H54 (cell line): ENCODE measurements at regions not wholly inside any gene's neighbourhood (a gene's known extent, or its start where the extent isn't known, plus 50 kb on each side); places are given as distances from the start of the nearest gene placed in this dataset.
"Not testable (repeated sequence)": the region's sequence is repeated elsewhere in the genome, so short reads cannot be mapped to it uniquely, and the experiment has no call there.

Experiments used
- DNase-seq: peaks from one replicate; pipeline ENCODE4 v3.0.0; 2011; ENCODE audit warnings: low spot score, mixed read lengths; ENCODE audit not compliant: insufficient read length
- FAIRE-seq: peaks from 3 replicates; lab custom pipeline; 2011; peaks lifted over from hg19 to GRCh38; lab: Jason Lieb, UNC
- POLR2A ChIP-seq: IDR thresholded peaks from 2 replicates; pipeline ENCODE4 v1.6.1; 2011; ENCODE audit warnings: low read depth, mild to moderate bottlenecking, low read length

DNA sequence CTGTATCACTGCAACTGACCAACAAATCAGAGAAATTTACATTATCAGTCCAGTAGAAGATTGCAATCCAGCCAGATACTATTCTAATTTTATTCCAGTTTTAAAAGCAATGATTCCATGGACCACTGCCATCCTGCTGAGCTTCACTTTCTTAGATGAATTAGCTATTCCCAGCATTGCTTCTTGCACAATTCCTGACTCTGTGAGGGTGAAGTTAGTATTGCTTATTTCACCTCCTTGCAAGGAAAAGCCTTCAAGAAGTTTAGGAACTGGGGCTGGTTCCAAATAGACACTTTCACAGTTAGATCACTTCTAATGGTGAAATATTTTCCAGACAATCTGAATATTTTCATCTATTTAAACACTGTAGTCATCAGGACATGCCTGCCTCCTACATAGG, 338.6 kb upstream of the TNC start:
- DNase-seq, result no peak
- no peak for TF ChIP-seq POLR2A
- FAIRE-seq, result peak; percentile 15

DNA sequence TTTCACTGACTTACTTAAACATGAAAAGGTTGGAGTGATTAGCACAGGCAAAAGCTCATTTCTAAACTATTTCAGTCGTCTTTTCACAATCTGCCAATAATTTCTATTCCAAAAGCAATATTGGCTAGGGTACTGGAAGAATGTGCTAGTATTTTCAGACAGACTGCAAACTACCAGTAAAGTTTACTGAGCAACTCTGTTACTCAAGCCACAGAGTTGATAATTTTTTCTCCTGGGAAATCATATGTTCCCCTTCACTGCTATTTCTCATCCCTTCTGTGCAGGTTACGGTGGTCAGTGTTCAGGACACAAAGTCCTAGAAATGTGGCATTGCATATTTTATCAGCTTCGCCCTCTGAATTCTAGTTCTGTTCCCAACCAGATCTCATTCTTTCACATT, 343.3 kb upstream of the TNC start:
- no peak for DNase-seq
- peak; percentile 30 for FAIRE-seq
- no peak for TF ChIP-seq POLR2A

DNA sequence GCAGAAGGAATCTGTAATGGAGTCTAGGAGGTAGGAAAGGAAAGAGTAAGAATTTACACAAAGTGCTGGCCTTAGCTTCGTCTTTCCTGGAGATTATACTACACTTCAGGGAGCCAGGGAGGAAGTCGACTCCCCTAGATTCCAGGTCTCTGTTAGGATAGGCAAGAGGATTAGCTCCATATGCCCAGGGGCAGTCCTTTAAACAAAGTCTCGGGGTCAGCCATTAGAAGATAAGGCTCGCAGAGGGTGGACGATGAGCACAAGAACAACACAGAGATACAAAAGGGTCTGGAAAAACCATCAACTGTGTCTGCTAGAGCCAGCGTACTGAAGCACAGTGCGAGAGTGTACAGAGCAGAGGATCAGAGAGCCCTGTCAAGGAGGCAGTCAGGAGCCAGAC, 344.7 kb upstream of the TNC start:
- no peak for TF ChIP-seq POLR2A
- no peak for DNase-seq
- FAIRE-seq, result no peak

GRCh38 chr9:115466756-115467155, 348.8 kb upstream of the TNC start:
- TF ChIP-seq POLR2A, result no peak
- DNase-seq (no peak), FAIRE-seq (peak; percentile 6)

DNA sequence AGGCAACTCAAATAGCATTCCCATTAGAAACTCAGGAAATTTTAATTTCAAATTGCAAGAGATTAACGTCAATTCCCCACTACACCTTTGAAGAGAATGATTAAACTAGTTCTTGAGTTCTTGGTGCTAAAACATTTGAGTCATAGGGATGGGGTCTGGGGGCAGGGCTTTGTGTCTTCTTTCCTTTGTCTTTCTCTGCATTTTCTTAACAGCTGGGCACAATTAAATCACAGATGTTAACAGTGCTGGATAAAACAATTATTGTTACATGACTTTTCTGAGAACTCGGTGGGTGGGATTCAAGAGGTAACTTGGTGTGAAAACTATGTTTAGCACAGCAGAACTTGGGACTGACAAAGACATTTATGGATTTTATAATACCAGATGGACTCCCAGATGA, 351.9 kb upstream of the TNC start:
- FAIRE-seq (no peak), DNase-seq (no peak)
- no peak for TF ChIP-seq POLR2A

GRCh38 chr9:115473032-115473431, 355.1 kb upstream of the TNC start:
- not testable (repeated sequence) for FAIRE-seq, DNase-seq

DNA sequence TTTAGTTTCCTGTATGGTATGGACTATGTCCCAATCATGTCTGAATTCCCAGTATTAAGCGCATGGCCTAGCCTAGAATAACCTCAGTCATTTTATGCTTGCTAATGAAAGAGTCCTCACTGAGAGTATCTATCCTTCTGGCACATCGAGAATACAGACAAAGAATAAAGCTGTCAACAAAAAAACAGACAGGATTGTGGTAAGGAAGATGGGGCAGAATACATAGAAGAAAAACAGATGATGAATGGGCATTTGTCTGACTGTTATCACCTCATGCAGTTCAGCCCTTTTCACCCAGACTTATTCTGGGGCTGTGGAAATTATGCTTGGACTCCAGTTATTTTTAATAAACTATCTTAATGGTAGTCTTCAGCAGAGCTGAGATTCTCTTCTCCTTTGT, 363.8 kb upstream of the TNC start:
- DNase-seq (no peak), FAIRE-seq (no peak)
- TF ChIP-seq POLR2A, result no peak

- no peak for FAIRE-seq
- DNase-seq, result no peak
- TF ChIP-seq POLR2A, result no peak
Observed at GRCh38 chr9:115482747-115483146, 364.8 kb upstream of the TNC start.

- no peak for DNase-seq
- no peak for TF ChIP-seq POLR2A
- FAIRE-seq, result no peak
Observed at GRCh38 chr9:115492869-115493268, 374.9 kb upstream of the TNC start.

- DNase-seq (no peak), FAIRE-seq (peak; percentile 80)
- no peak for TF ChIP-seq POLR2A
Observed at GRCh38 chr9:115494393-115494792, 376.4 kb upstream of the TNC start.

GRCh38 chr9:115495052-115495635, 377.2 kb upstream of the TNC start:
- FAIRE-seq, result peak; percentile 65
- DNase-seq, result no peak

GRCh38 chr9:115495836-115496235, 377.9 kb upstream of the TNC start:
- TF ChIP-seq POLR2A, result no peak
- FAIRE-seq, result no peak
- DNase-seq, result no peak

More at GRCh38 chr9:115495052-115495635, 377.2 kb upstream of the TNC start:
- no peak for TF ChIP-seq POLR2A

GRCh38 chr9:115498303-115498702, 380.3 kb upstream of the TNC start:
- no peak for TF ChIP-seq POLR2A
- no peak for DNase-seq
- FAIRE-seq, result no peak

GRCh38 chr9:115507148-115507547, 389.2 kb upstream of the TNC start:
- DNase-seq, result no peak
- no peak for TF ChIP-seq POLR2A
- no peak for FAIRE-seq

DNA sequence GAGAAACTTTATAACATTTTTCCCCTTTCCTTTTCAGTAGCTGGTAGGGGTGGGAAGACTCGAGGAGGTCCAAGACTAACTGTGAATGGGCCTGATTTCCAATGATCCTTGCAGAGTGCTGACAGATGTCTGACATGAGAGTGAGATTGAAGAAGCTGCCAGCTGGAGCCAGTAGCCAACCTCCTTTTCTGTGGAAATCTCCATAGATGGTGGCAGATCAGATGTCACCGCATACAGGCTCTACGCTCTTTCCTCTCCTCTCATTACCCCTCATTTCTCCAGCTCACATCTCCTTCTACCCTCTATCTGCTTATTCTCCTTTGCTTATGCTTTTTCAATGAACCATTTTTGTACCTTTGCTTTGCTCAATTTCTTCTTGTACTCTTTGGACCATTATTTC, 395.2 kb upstream of the TNC start:
- FAIRE-seq (peak; percentile 65), DNase-seq (no peak)
- no peak for TF ChIP-seq POLR2A

- FAIRE-seq, result no peak
- no peak for TF ChIP-seq POLR2A
- no peak for DNase-seq
Observed at GRCh38 chr9:115514454-115514853, 396.5 kb upstream of the TNC start.
